GM21529 (cell line): ENCODE measurements at regions not wholly inside any gene's neighbourhood (a gene's known extent, or its start where the extent isn't known, plus 50 kb on each side); places are given as distances from the start of the nearest gene placed in this dataset.

Experiments
- ATAC-seq: cut with Tn5 transposase; IDR thresholded peaks from one replicate; pipeline ENCODE4 v1.9.1; 2021; ENCODE audit not compliant: unreplicated experiment

- no peak for ATAC-seq
Observed at GRCh38 chr3:72380711-72381493, 467.3 kb downstream of the SHQ1 start.

- ATAC-seq = no peak
Observed at GRCh38 chr3:72380193-72380592, 468.1 kb downstream of the SHQ1 start.

- ATAC-seq = no peak
Observed at GRCh38 chr3:72379500-72380187, 468.6 kb downstream of the SHQ1 start.

DNA sequence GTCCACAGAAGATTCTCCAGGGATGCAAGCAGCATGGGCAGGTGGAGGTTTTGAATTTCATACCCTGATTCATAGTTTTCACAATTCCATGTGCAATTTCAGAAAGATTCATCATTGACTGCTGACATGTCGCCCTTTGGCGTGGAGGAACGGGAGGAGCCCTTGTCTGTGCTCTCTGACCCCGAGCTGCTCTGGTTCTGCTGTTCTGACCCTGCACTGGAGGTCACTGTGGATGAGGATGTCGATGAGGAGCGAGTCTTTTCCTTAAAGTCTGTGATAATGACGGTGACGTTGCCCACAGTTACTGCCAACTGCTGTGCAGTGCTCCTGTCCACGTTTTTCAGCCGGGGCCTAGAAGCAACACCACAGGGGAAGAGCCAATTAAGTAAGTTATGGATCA is 470.0 kb downstream of the SHQ1 start:
- no peak for ATAC-seq

DNA sequence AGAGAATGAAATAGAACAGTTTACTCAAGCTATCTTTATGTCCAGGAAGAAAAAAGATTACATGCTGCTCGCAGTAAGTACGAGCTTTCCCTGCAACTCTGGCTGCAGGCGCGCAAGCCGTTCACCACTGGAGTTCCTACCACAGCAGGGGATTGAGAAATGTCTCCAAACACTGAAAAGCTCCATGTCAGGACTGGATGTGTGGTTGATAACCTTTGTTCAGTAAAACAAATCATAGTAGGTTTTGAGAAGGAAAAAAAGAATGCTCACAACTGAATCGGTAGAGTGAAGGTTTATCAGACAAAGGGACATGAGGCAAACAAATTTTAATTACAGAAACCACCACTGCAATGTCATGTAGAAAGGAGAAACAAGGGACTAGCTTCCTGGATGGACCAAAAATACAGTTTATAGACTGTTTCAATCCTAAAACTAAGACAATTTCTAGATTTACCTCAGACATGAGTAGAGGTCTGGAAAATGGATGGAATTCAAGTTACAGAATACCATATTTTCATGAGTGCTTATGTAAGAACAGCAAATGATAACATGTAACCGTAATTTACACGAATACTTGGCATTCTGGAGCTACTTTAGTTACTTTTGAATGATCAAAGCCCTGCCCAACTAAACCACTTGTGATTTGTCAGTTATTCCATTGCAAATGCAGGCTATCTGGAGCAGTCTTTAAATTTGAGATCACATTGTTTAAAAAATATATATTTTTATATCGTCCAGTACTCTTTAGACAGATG is 471.1 kb downstream of the SHQ1 start:
- no peak for ATAC-seq

DNA sequence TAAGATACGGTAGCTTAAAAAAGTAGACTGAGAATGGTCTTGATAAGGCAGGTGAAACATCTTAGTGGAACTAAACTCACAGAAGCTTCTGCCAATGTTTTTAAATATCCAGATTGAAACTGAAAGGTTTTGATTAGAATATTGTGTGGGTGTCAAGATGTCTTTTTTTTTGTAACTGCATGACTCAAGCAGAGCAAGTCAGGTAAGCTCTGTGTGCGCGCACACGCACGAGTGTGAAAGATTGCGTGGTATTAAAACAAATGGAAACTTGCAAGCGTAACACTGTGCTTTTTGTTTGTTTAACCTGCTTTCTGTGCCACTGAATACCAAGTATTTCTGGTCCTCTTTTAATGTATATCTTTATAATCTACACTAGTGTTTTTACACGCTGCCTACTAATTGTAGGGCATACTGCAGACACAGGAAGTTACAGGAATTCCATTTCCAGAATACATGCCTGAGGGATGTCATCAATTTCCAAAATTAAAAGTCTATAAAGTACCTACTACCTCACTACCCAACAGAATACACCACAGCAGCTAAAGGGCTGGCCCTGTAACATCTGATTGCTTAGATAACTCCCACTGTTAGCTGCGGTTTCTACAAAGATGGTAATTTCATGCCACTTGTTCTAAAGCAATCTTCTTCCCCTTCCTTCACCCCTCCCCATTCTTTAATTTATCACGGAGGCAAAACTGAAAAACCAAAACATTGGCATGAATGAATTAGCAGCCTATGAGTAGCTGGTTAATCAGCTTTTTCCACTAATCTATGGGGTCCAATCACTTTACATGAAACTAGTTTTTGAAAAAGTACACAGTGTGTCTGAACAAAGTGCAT is 472.8 kb downstream of the SHQ1 start:
- no peak for ATAC-seq

DNA sequence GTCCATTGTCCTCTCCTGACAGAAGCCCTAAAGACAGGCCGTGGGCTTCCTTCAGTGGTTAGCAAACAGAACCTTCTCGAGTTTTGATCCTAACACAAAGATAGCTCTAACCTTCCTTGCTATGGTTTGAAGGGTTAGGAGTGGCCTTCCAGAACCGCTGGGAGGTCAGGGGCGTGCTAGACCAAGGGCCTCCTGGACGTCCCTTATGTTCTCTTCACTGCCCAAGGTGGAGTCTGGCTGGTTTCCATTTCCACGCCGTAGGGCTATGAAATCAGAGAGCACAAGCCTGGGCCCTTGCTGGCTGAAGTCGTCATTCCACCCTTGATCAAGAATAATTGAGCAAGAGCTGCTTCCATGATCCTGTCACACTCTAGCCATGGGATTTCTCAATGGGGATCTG is 475.1 kb downstream of the SHQ1 start:
- ATAC-seq = no peak

DNA sequence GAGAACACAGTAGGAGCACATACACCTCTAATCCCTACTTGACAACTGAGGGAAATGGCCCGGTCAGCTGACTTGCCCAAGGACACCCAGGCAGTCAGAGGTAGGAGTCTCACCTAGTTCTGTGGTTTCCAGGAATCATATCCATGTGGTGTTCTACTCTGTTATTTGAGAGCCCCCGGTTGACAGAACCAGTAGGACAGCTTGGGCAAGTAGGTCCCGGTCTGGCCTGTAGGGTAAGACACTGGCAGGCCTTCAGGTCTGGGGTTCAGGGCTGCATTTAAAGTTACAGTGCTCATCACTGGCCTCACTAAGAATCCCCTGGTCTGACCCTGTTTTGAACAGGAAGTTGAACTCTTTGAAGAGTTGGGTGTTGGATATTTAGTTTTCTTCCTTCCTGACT is 476.1 kb downstream of the SHQ1 start:
- ATAC-seq = no peak

DNA sequence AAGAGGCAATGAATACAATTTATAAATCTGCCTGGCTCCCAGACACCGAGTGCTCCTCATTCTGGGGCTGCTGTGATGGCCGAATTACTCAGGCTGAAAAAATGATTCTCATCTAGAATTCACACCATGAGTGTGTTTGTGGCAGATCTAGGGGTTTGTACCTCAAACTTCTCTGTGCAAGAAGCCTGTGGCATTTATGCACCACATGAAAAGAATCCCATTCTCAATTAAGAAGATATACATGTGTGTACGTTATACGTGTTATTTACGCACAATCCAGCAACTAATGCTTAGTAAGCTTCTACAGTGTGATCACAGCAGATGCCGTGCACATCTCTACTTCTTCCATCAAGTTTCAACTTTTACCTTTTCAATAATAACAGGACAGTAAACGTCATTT is 476.8 kb downstream of the SHQ1 start:
- ATAC-seq = no peak

DNA sequence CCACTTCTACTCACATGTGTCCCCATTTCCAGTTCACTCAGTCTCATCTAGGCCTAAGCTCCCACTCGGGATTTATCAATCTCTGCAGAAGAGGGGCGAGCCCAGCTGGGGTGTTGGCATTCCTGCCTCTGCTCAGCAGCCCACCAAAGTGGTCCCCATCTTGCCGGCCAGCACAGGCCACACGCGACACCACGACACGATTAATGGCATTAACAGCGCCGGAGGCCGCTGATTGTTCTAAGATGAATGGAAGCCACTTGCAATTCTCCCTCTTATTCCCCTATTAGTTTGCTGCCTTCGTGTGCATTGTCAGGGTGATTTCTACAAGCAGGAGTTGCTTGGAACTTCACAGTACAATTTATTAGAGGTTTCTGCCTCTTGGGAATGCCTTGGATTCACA is 477.3 kb downstream of the SHQ1 start:
- no peak for ATAC-seq

DNA sequence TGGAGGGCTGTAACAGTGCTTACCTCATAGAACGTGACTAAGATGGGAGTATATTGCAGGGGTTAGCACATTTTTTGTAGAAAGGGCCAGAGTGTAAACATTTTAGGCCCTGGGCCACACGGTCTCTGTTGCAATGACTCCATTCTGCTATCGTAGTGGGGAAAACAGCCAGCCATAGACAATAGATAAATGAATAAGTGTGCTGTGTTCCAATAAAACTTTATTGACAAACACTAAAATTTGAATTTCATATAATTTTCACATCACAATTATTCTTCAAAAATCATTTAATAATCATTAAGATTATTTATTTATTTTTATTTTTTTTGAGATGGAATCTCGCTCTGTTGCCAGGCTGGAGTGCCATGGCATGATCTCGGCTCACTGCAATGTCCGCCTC is 478.6 kb downstream of the SHQ1 start:
- no peak for ATAC-seq

DNA sequence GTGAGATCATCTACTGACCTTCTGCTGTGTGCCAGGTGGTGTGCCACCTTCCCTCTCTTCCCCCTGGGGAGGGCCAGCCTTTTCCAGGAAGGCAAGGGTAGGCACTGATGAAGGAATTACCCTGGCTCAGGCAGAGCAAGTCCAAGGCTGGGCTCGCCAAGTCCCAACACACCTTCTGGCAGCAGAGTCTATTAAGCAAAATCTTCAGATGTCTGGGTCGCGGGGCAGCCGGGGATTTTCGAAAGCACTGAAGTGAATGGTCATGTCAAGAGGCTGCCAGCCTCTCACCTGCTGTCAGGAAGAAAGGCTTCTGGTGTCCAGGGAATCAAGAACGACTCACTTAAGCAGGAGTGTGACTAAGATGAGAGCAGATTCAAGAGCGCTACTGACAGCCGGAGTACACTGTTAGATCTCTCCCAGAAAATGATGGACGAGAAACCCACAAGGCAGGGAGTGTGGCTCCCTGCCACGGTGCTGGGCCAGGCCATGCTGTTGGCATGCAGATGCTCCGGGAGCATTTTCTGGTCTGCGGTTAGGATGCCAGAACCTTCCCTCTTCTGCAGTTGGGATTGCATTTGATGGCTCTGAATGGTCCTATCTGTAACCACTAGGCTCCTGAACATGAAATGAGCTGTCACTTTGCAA is 479.8 kb downstream of the SHQ1 start:
- ATAC-seq = no peak

DNA sequence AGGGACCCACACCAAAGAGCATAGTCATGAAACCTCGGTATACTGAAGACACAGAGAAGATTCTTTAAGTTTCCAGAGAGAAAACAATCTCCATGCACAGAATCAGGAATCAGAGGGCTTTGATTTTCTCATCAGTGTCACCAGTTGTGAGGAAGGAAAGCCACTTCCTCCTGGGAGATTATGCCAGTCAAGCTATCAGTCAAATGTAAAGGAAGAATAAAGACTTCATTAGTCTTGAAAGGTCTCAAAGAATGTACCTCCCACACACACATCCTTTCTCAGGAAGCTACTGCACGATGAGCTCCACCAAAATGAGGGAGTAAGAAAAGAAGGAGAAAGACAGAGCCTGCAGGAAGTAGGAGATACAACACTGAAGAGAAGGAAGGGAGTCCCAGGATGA is 486.3 kb downstream of the SHQ1 start:
- ATAC-seq = no peak

DNA sequence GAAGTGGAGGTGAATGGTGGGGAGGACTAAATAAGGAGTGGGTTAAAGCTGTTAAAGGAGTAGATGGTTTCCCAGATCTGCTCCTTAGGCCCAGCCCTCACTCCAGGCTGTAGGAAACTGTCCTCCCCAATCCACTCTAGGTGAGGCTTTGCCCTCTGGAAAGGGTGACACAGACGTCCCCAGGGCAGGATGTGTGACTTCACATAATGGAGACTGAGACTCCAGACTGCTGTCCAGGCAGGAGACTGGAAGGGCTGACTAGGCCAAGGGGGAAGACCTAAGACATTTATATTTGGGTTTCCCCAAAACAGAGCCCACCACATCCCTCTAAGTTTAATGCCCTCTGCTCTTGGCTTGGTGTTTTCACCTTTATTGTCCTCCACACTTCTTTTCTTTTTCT is 488.5 kb downstream of the SHQ1 start:
- no peak for ATAC-seq

DNA sequence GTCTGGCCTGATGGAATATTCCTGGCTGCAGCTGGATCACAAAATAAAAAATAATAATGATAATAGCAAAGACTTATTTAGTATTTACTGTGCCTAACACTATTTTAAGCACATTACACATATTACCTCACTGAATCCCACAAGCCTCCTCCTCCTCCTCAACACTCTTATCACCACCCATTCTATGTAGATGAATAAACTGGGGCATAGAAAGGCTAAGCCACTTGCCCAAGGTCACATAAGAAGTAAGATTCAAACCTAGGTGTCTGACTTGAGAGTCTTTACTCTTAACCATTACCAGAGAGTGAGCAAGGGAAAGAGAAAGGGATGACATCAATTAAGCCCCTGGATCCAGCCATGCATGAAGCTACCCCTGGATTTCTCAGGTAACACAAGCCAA is 493.1 kb downstream of the SHQ1 start:
- no peak for ATAC-seq

DNA sequence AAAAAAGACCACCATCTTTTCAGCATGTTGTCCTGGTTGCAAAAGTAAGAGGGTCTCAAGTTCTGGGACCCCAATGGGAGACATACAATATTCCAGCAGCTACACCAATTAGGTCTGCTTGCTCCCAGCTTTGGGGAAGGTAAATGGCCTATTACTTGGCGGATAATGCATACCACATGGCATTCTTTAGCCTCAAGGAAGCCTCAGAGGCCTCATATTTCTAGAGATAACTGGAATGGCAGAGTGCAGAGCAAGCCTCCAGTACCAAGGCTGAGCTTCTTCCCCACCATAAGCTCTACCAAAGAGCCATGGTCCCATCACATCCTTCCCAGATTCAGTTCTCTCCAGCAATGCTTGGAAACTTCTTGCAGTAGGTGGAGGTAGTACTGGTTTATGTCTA is 493.8 kb downstream of the SHQ1 start:
- ATAC-seq = no peak

DNA sequence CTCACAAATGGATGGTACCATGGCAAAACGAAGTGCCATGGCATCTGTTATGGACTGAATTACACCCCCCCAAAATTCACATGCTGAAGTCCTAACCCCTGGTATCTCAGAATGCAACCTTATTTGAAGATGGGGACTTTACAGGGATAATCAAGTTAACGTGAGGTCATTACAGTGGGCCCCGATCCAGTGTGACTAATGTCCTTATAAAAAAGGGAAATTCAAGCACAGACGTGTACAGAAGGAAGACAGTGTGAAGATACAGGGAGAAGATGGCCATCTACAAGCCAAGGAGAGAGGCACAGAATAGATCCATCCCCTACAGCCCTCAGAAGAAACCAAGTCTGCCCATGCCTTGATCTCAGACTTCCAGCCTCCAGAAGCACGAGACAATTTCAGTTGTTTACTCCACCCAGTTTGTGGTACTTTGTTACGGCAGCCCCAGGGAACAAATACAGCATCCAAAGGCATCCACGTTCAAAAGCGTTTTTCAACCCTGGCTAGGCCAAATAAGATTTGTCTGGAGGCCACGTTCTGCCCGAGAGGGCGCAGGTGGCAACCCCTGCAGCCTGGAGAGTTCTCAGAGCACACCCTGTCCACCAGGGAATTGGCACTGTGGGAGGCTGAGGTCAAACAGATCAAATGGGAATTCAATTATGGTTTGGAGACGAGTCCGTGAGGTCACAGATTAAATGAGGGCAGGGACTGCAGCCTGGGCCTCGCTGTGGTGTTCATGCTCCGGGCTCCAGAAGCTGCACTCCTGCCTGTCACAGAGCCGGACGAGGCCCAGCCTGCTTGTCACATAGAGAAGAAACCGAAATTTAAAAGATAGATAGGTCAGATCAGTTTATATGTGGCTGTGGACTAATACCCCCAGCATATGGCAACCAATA is 494.8 kb downstream of the SHQ1 start:
- ATAC-seq = no peak

GRCh38 chr3:72352176-72352575 is 496.1 kb downstream of the SHQ1 start:
- no peak for ATAC-seq

GRCh38 chr3:72351536-72351935 is 496.7 kb downstream of the SHQ1 start:
- ATAC-seq = no peak
